ENCODE measurements at regions not wholly inside any gene's neighbourhood (a gene's known extent, or its start where the extent isn't known, plus 50 kb on each side); places are given as distances from the start of the nearest gene placed in this dataset.

GRCh38 chr14:96629082-96629481 lies 126.9 kb downstream of the PAPOLA start (continued):
- TF ChIP-seq REST (IDR thresholded peaks at IDR 0.05; ENCODE audit: unreplicated experiment) (no peak), ZNF331 (CRISPR knock-in tag; IDR thresholded peaks at IDR 0.05; ENCODE audit: low read depth) (no peak), STAT1 (IDR thresholded peaks at IDR 0.05; ENCODE audit: unreplicated experiment) (no peak), ZNF114 (CRISPR knock-in tag; IDR thresholded peaks at IDR 0.05) (no peak)

- Histone ChIP-seq H3K36me3 (ENCODE audit: insufficient read depth) (no peaks in the 10 kb centered on the region), H3K79me2 (replicated peaks; ENCODE audit: insufficient read depth) (no peaks in the 10 kb centered on the region), H3F3A (replicated peaks; ENCODE audit: low read depth) (no peaks in the 10 kb centered on the region), H3K27ac (ENCODE audit: low read depth) (no peak overlapping the region), H2AFZ (no peak overlapping the region), H4K20me1 (replicated peaks; ENCODE audit: insufficient read depth) (no peaks in the 10 kb centered on the region), H3K9me2 (ENCODE audit: insufficient read depth) (no peaks in the 10 kb centered on the region), H3K27me3 (ENCODE audit: insufficient read depth) (no peaks in the 10 kb centered on the region), H3K4me1 (ENCODE audit: insufficient read depth) (no peaks in the 10 kb centered on the region), H3K4me2 (no peak overlapping the region), H3K4me3 (no peak overlapping the region)
- no peak for ATAC-seq
- Mint-ChIP-seq H3K4me3 (no peak overlapping the region), H3K4me1 (peaks cover 4% of the 10 kb centered on the region), H3K9me3 (no peaks in the 10 kb centered on the region), H3K27me3 (ENCODE audit: insufficient read depth, low read depth, poor library complexity) (peaks cover 2% of the 10 kb centered on the region), H3K36me3 (ENCODE audit: low read depth) (no peaks in the 10 kb centered on the region), H3K27ac (no peak overlapping the region)
- no peak for DNase-seq (ENCODE audit: low spot score)
- TF ChIP-seq EZH2 (IDR thresholded peaks at IDR 0.05; ENCODE audit: low read depth, unreplicated experiment) (no peak), ZNF331 (CRISPR knock-in tag; IDR thresholded peaks at IDR 0.05; ENCODE audit: low read depth) (no peak), CTCF (conservative IDR thresholded peaks at IDR 0.05; ENCODE audit: low read depth in 2 of 2) (no peak), CREB1 (CRISPR knock-in tag; IDR thresholded peaks at IDR 0.05; ENCODE audit: low read depth) (no peak), POLR2AphosphoS5 (IDR thresholded peaks at IDR 0.05; ENCODE audit: low read depth) (no peak), JUNB (IDR thresholded peaks at IDR 0.05; ENCODE audit: unreplicated experiment) (no peak), ZNF462 (CRISPR knock-in tag; IDR thresholded peaks at IDR 0.05) (no peak)
Measured at GRCh38 chr14:96629558-96630222, 127.5 kb downstream of the PAPOLA start.

Measured in GM23338 (cell line).